Epidermal melanocyte (primary cell): ENCODE measurements at regions not wholly inside any gene's neighbourhood (a gene's known extent, or its start where the extent isn't known, plus 50 kb on each side); places are given as distances from the start of the nearest gene placed in this dataset.

Source experiments
- DNase-seq: peaks from one replicate; pipeline ENCODE4 v3.0.0; 2011; ENCODE audit warnings: low spot score; ENCODE audit not compliant: insufficient read length

- DNase-seq, result no peak
Observed at GRCh38 chr11:128367573-128367972, 219.8 kb downstream of the ETS1 start.

- peak; percentile 45 for DNase-seq
Observed at GRCh38 chr11:128365044-128365443, 222.3 kb downstream of the ETS1 start.

GRCh38 chr11:128361451-128362020 is 225.8 kb downstream of the ETS1 start:
- DNase-seq, result no peak

- no peak for DNase-seq
Observed at GRCh38 chr11:128359515-128359914, 227.8 kb downstream of the ETS1 start.

GRCh38 chr11:128357073-128357472 is 230.3 kb downstream of the ETS1 start:
- DNase-seq, result no peak

- DNase-seq, result no peak
Observed at GRCh38 chr11:128355558-128355957, 231.8 kb downstream of the ETS1 start.

GRCh38 chr11:128354476-128354875 is 232.9 kb downstream of the ETS1 start:
- DNase-seq, result no peak

GRCh38 chr11:128351168-128351567 is 236.2 kb downstream of the ETS1 start:
- DNase-seq, result no peak

- DNase-seq, result no peak
Observed at GRCh38 chr11:128349650-128350299, 237.6 kb downstream of the ETS1 start.

- no peak for DNase-seq
Observed at GRCh38 chr11:128346804-128347203, 240.6 kb downstream of the ETS1 start.

GRCh38 chr11:128345316-128345715 is 242.0 kb downstream of the ETS1 start:
- DNase-seq, result no peak

GRCh38 chr11:128343870-128344269 is 243.5 kb downstream of the ETS1 start:
- no peak for DNase-seq

GRCh38 chr11:128343135-128343514 is 244.2 kb downstream of the ETS1 start:
- no peak for DNase-seq

GRCh38 chr11:128342511-128343134 is 244.7 kb downstream of the ETS1 start:
- DNase-seq, result peak; percentile 29

GRCh38 chr11:128341280-128342248 is 245.8 kb downstream of the ETS1 start:
- DNase-seq, result no peak

- DNase-seq, result no peak
Observed at GRCh38 chr11:128339792-128340191, 247.6 kb downstream of the ETS1 start.

GRCh38 chr11:128338811-128339210 is 248.5 kb downstream of the ETS1 start:
- DNase-seq, result no peak

- DNase-seq, result no peak
Observed at GRCh38 chr11:128336203-128336602, 251.2 kb downstream of the ETS1 start.

- DNase-seq, result no peak
Observed at GRCh38 chr11:128335729-128336128, 251.6 kb downstream of the ETS1 start.

GRCh38 chr11:128334311-128335044 is 252.9 kb downstream of the ETS1 start:
- DNase-seq, result no peak

- DNase-seq, result no peak
Observed at GRCh38 chr11:128331317-128331716, 256.0 kb downstream of the ETS1 start.
